OCI-LY3 (cell line): ENCODE measurements at regions not wholly inside any gene's neighbourhood (a gene's known extent, or its start where the extent isn't known, plus 50 kb on each side); places are given as distances from the start of the nearest gene placed in this dataset.

Experiments
- CTCF ChIP-seq: fragments of 200-600, 300-600 bp; sonication (generic); IDR thresholded peaks from 2 replicates; pipeline ENCODE4 v1.5.1; 2014; ENCODE audit warnings: antibody characterized with exemption, low read length, low read depth
- EZH2phosphoT487 ChIP-seq: fragments of 200-600 bp; shearing (Covaris generic); IDR thresholded peaks from 2 replicates; pipeline ENCODE4 v1.6.1; 2018; ENCODE audit warnings: antibody characterized with exemption, mixed run types, low read depth

DNA sequence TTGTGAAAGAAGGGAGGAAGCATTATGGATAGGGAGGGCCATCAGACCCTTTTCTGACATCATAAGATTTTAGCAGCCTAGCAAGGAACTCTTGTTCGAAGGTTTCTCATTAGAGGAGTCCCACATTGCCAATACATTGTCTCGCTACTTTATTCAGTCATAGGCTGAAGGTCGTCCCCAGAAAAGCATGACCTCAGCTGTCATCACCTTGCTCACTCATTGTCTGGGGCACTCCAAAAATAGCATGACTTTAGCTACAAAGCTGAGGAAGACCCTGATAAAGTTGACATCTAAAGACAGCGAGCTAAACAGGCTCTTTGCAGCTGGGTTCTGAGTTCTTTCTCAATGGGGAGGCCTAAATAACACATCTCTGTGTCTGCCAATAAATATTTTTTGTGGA, 112.4 kb upstream of the PTPRR start:
- TF ChIP-seq CTCF (no peak), EZH2phosphoT487 (no peak)
